NOMO-1 treated with DMSO at 0.1 percent for 48 hours (cell line): ENCODE measurements at regions not wholly inside any gene's neighbourhood (a gene's known extent, or its start where the extent isn't known, plus 50 kb on each side); places are given as distances from the start of the nearest gene placed in this dataset.
"Not testable (repeated sequence)": the region's sequence is repeated elsewhere in the genome, so short reads cannot be mapped to it uniquely, and the experiment has no call there.

ENCODE experiments used
- DNase-seq: peaks from one replicate; lab custom pipeline; 2025; ENCODE audit not compliant: unreplicated experiment; lab: John Stamatoyannopoulos, UW

GRCh38 chr6:88499845-88500699 lies 333.9 kb upstream of the CNR1 start:
- DNase-seq: no peak

- no peak for DNase-seq
These were observed 333.3 kb upstream of the CNR1 start for GRCh38 chr6:88499436-88499835.

GRCh38 chr6:88497403-88497802 lies 331.3 kb upstream of the CNR1 start:
- not testable (repeated sequence) for DNase-seq

GRCh38 chr6:88494401-88495140 lies 328.4 kb upstream of the CNR1 start:
- DNase-seq: peak; percentile 62

GRCh38 chr6:88493717-88494116 lies 327.6 kb upstream of the CNR1 start:
- no peak for DNase-seq

- no peak for DNase-seq
These were observed 326.7 kb upstream of the CNR1 start for GRCh38 chr6:88492824-88493223.

- DNase-seq: no peak
These were observed 326.1 kb upstream of the CNR1 start for GRCh38 chr6:88492241-88492640.

GRCh38 chr6:88491266-88491880 lies 325.2 kb upstream of the CNR1 start:
- no peak for DNase-seq

GRCh38 chr6:88490908-88491264 lies 324.7 kb upstream of the CNR1 start:
- DNase-seq: no peak

GRCh38 chr6:88490195-88490907 lies 324.2 kb upstream of the CNR1 start:
- no peak for DNase-seq

- DNase-seq: no peak
These were observed 317.3 kb upstream of the CNR1 start for GRCh38 chr6:88483424-88483823.

- DNase-seq: no peak
These were observed 316.3 kb upstream of the CNR1 start for GRCh38 chr6:88482465-88482864.

GRCh38 chr6:88481519-88481918 lies 315.4 kb upstream of the CNR1 start:
- no peak for DNase-seq

GRCh38 chr6:88480816-88481215 lies 314.7 kb upstream of the CNR1 start:
- no peak for DNase-seq

GRCh38 chr6:88477413-88477812 lies 311.3 kb upstream of the CNR1 start:
- no peak for DNase-seq

- no peak for DNase-seq
These were observed 310.2 kb upstream of the CNR1 start for GRCh38 chr6:88476388-88476787.

- no peak for DNase-seq
These were observed 308.6 kb upstream of the CNR1 start for GRCh38 chr6:88474720-88475119.

- DNase-seq: no peak
These were observed 307.4 kb upstream of the CNR1 start for GRCh38 chr6:88473589-88473988.

GRCh38 chr6:88472851-88473525 lies 306.8 kb upstream of the CNR1 start:
- no peak for DNase-seq

- no peak for DNase-seq
These were observed 293.5 kb upstream of the CNR1 start for GRCh38 chr6:88459643-88460042.

- no peak for DNase-seq
These were observed 293.0 kb upstream of the CNR1 start for GRCh38 chr6:88459189-88459588.
